ENCODE measurements at regions not wholly inside any gene's neighbourhood (a gene's known extent, or its start where the extent isn't known, plus 50 kb on each side); places are given as distances from the start of the nearest gene placed in this dataset.

- no peak overlapping the region for H3K27ac ChIP-seq
- H3K27me3 ChIP-seq: no peaks in the 10 kb centered on the region
- H3K9me3 ChIP-seq: no peaks in the 10 kb centered on the region
- no peak for TF ChIP-seq CTCF (IDR thresholded peaks at IDR 0.05)
- no peak for DNase-seq (ENCODE audit: low spot score in 2 of 2)
- H3K4me1 ChIP-seq: no peaks in the 10 kb centered on the region
- H3K36me3 ChIP-seq: no peaks in the 10 kb centered on the region
- intact Hi-C loops (cut with DNase I): no loop called here
- no peak overlapping the region for H3K4me3 ChIP-seq
Measured at GRCh38 chr5:4896328-4896727, 243.8 kb upstream of the ADAMTS16 start.

- no peaks in the 10 kb centered on the region for H3K9me3 ChIP-seq
- no peak overlapping the region for H3K4me3 ChIP-seq
- DNase-seq (ENCODE audit: low spot score in 2 of 2): no peak
- TF ChIP-seq CTCF (IDR thresholded peaks at IDR 0.05): no peak
- no peaks in the 10 kb centered on the region for H3K27me3 ChIP-seq
- no peaks in the 10 kb centered on the region for H3K4me1 ChIP-seq
- intact Hi-C loops (cut with DNase I): no loop called here
- no peaks in the 10 kb centered on the region for H3K36me3 ChIP-seq
- no peak overlapping the region for H3K27ac ChIP-seq
Measured at GRCh38 chr5:4901305-4901811, 238.8 kb upstream of the ADAMTS16 start.

- H3K27me3 ChIP-seq: no peaks in the 10 kb centered on the region
- TF ChIP-seq CTCF (IDR thresholded peaks at IDR 0.05): no peak
- H3K9me3 ChIP-seq: no peaks in the 10 kb centered on the region
- H3K27ac ChIP-seq: no peak overlapping the region
- no peaks in the 10 kb centered on the region for H3K36me3 ChIP-seq
- intact Hi-C loops (cut with DNase I): no loop called here
- DNase-seq (ENCODE audit: low spot score in 2 of 2): no peak
- no peak overlapping the region for H3K4me3 ChIP-seq
- H3K4me1 ChIP-seq: no peaks in the 10 kb centered on the region
Measured at GRCh38 chr5:4901924-4902323, 238.2 kb upstream of the ADAMTS16 start.

GRCh38 chr5:4905674-4906520, 234.2 kb upstream of the ADAMTS16 start:
- no peak overlapping the region for H3K4me3 ChIP-seq
- DNase-seq (ENCODE audit: low spot score in 2 of 2): peak in 1 of 2 donors; percentile 66
- TF ChIP-seq CTCF (IDR thresholded peaks at IDR 0.05): no peak
- intact Hi-C loops (cut with DNase I): no loop called here
- H3K9me3 ChIP-seq: no peaks in the 10 kb centered on the region
- no peak overlapping the region for H3K27ac ChIP-seq
- no peaks in the 10 kb centered on the region for H3K4me1 ChIP-seq
- no peaks in the 10 kb centered on the region for H3K36me3 ChIP-seq
- H3K27me3 ChIP-seq: no peaks in the 10 kb centered on the region

- no peak overlapping the region for H3K27ac ChIP-seq
- no peak for DNase-seq (ENCODE audit: low spot score in 2 of 2)
Measured at GRCh38 chr5:4906786-4907185, 233.3 kb upstream of the ADAMTS16 start.

More at GRCh38 chr5:4906786-4907185, 233.3 kb upstream of the ADAMTS16 start:
- no peak for TF ChIP-seq CTCF (IDR thresholded peaks at IDR 0.05)
- Histone ChIP-seq H3K36me3 (no peaks in the 10 kb centered on the region), H3K4me1 (no peaks in the 10 kb centered on the region), H3K27me3 (no peaks in the 10 kb centered on the region), H3K9me3 (no peaks in the 10 kb centered on the region), H3K4me3 (no peak overlapping the region)
- intact Hi-C loops (cut with DNase I): no loop called here
